ENCODE measurements at regions not wholly inside any gene's neighbourhood (a gene's known extent, or its start where the extent isn't known, plus 50 kb on each side); places are given as distances from the start of the nearest gene placed in this dataset.

DNA sequence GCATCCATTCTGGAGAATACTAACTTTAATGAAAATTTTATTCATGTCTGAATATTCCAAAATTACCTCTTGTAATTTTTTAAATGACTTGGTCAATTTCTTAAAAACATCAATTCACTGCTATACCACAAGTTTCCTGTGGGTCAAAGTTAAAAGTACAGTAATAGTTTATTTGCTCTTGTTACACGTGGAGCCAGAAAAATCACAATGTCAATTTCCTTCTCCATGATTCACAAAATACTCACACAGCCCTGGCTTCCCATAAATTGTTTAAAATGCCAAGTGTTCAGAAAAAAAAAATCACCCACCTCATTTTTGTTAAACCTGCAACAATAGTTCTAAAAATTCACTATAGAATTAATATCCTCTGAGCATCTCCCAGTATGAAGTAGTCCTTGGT, 139.5 kb upstream of the GRM3 start:
- TF ChIP-seq SIN3A (IDR thresholded peaks at IDR 0.05; ENCODE audit: low read depth) (no peak), ZNF274 (IDR thresholded peaks at IDR 0.05; ENCODE audit: low read depth, low read length) (no peak), POLR2A (IDR thresholded peaks at IDR 0.05; ENCODE audit: borderline replicate concordance, extremely low read depth, insufficient read depth, insufficient read length) (no peak), EZH2phosphoT487 (IDR thresholded peaks at IDR 0.05; ENCODE audit: borderline replicate concordance) (no peak), EZH2 (IDR thresholded peaks at IDR 0.05) (no peak), RAD21 (IDR thresholded peaks at IDR 0.05; ENCODE audit: low read depth) (no peak), ZFX (IDR thresholded peaks at IDR 0.05) (no peak), SP1 (IDR thresholded peaks at IDR 0.05; ENCODE audit: low read depth) (no peak)
- TF ChIP-seq, protein P1, sequence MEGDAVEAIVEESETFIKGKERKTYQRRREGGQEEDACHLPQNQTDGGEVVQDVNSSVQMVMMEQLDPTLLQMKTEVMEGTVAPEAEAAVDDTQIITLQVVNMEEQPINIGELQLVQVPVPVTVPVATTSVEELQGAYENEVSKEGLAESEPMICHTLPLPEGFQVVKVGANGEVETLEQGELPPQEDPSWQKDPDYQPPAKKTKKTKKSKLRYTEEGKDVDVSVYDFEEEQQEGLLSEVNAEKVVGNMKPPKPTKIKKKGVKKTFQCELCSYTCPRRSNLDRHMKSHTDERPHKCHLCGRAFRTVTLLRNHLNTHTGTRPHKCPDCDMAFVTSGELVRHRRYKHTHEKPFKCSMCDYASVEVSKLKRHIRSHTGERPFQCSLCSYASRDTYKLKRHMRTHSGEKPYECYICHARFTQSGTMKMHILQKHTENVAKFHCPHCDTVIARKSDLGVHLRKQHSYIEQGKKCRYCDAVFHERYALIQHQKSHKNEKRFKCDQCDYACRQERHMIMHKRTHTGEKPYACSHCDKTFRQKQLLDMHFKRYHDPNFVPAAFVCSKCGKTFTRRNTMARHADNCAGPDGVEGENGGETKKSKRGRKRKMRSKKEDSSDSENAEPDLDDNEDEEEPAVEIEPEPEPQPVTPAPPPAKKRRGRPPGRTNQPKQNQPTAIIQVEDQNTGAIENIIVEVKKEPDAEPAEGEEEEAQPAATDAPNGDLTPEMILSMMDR (IDR thresholded peaks at IDR 0.05 in 2 of 3, conservative IDR thresholded peaks at IDR 0.05 in 1 of 3; ENCODE audit: borderline replicate concordance in 1 of 3, insufficient read depth in 1 of 3, low read depth in 2 of 3, low read length in 2 of 3) = no peak
- TF ChIP-seq, protein P2, sequence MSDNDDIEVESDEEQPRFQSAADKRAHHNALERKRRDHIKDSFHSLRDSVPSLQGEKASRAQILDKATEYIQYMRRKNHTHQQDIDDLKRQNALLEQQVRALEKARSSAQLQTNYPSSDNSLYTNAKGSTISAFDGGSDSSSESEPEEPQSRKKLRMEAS (IDR thresholded peaks at IDR 0.05) = no peak
- TF ChIP-seq, protein P3, sequence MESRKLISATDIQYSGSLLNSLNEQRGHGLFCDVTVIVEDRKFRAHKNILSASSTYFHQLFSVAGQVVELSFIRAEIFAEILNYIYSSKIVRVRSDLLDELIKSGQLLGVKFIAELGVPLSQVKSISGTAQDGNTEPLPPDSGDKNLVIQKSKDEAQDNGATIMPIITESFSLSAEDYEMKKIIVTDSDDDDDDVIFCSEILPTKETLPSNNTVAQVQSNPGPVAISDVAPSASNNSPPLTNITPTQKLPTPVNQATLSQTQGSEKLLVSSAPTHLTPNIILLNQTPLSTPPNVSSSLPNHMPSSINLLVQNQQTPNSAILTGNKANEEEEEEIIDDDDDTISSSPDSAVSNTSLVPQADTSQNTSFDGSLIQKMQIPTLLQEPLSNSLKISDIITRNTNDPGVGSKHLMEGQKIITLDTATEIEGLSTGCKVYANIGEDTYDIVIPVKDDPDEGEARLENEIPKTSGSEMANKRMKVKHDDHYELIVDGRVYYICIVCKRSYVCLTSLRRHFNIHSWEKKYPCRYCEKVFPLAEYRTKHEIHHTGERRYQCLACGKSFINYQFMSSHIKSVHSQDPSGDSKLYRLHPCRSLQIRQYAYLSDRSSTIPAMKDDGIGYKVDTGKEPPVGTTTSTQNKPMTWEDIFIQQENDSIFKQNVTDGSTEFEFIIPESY (IDR thresholded peaks at IDR 0.05; ENCODE audit: extremely low read depth, insufficient replicate concordance, low read length) = no peak
- TF ChIP-seq, protein P4, sequence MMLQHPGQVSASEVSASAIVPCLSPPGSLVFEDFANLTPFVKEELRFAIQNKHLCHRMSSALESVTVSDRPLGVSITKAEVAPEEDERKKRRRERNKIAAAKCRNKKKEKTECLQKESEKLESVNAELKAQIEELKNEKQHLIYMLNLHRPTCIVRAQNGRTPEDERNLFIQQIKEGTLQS (IDR thresholded peaks at IDR 0.05) = no peak
